DMS79 (cell line): ENCODE measurements at regions not wholly inside any gene's neighbourhood (a gene's known extent, or its start where the extent isn't known, plus 50 kb on each side); places are given as distances from the start of the nearest gene placed in this dataset.
A peak's percentile ranks its signal among the peaks of the same experiment; 100 is the strongest.

Source experiments
- DNase-seq: peaks from one replicate; lab custom pipeline; 2025; lab: John Stamatoyannopoulos, UW

DNA sequence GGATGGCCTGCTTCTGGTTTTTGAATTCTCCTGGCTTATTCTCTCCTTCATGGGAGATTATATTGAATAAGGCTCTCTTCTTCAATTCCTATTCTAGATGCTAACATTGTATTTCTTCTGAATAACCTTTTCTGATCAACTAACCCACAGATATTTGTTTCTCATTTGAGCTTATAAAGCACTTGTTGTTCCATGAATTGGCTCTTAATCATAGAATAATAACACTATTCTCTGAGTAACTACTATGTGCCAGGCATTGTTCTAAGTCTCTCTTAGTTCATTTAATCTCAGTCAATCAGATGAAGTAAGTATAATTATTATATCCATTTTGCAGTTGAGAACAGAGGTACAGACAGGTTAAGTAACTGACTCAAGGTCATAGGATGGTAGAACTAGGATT lies 136.3 kb upstream of the MLIP start:
- DNase-seq: no peak

DNA sequence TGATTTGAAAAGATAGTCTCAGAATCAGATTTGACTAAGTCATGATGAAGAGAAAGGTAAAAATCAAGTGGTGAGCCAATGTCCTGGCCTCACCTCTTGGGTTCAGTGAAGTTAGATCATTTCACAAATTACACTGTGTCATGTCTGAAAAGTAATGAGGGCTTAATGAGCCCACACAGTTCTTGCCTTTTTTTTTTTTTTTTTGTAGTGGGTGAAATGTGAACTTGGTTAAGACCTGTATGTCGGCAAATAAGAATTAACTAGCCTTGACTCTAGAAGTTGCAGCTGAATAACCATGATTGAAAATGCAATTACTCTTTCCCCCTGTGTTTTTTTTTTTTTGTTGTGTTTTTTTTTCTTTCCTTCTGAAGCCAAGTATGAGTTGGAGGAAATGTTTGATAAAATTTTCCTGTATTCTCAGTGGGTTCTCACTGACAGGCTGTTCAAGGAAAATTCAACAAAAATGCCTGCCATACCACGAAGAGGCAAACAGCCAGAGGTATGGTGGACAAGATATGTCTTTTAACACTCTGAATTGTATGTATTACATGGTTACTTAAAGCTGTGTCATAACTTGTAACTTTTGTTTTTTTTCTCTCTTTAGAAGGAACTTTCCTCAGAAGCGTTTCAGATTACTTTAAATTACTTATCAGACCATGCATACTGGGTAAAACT lies 135.2 kb upstream of the MLIP start:
- no peak for DNase-seq

DNA sequence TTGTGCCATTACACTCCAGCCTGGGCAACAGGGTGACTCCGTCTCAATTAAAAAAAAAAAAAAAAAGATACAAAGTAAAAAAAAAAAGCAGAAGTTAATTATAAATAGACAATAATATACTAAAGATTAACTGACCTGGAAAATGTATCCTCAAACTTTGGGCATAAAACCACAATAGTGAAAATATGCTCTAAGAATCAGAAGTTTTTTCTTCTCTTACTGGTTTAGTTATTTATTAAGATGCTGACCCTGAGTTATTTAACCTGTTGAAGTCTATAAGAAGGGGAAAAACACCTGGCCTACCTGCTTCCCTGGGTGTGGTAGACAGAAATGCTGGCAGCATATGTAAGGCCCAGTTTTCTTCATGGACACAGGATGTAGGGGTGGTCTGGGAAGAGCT lies 133.7 kb upstream of the MLIP start:
- no peak for DNase-seq

DNA sequence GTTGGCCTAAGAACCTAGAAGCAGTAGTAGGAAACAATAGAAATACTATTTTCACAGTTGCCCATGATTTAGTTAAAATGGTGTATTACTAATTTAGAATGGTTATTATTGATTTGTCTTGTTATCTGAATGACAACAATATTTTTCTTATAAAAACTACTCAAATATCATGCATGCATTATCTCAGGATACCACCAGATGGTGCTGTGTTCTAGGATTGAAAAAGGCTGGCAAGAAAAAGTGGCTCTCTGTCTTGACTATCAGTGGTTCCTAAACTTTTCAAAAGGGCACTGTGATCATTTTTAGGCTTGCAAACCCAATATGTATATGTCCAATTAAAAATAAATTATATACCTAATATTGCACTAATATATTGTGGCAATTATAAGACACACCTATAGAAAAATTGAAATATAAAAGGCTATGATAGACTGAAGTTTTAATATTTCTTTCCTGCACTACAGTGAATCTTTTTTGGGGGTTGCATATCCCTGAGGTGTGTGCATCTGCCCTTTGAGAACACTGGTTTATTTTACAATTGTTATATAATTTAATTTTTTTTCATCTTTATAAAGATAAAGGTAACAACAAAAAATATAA lies 131.7 kb upstream of the MLIP start:
- DNase-seq: peak; percentile 3

DNA sequence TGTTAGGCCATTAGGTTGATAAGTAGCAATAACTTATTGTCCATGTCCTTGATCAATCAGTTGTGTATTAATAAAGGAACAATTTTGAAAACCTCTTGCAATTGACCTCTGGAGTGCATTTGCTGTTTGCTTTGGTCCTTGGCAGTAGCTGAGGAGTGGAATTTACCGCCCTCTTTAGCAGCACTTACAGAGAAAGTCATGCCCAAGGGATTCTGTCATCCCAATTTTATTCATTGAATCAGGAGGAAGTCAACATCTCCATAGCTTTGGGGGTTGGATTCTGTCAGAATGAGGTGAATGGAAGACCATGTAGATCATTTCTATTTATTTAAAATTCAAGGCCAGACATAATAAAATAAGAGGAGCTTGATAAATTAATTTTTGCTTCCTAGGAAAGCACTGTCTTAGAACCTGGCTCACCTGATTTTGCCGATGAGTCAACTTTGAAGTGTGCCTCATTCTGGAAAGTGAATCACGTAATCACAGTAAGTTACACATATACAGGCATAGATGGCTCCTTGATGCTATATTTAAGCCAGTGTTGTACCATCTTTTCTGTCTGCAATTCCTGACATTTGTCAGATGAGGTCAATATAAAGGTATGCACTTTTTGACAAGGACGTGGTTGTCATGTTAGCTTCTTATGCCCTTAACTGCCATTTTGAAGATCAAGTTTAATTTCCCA lies 128.7 kb upstream of the MLIP start:
- peak; percentile 34 for DNase-seq

DNA sequence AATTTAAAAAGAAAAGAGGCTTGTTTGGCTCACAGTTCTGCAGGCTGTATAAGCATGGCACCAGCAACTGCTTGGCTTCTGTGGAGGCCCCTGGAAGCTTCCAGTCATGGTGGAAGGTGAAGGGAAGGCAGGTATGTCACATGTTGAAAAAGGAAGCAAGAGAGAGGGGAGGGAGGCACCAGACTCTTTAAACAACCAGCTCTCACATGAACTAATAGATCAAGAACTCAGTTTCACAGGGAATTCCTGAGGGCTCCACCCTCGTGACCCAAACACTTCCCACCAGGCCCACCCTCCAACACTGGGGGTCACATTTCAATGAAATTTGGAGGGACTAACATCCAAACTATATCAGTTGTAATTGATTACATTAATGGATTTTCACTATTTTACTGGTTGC lies 127.9 kb upstream of the MLIP start:
- DNase-seq: no peak

DNA sequence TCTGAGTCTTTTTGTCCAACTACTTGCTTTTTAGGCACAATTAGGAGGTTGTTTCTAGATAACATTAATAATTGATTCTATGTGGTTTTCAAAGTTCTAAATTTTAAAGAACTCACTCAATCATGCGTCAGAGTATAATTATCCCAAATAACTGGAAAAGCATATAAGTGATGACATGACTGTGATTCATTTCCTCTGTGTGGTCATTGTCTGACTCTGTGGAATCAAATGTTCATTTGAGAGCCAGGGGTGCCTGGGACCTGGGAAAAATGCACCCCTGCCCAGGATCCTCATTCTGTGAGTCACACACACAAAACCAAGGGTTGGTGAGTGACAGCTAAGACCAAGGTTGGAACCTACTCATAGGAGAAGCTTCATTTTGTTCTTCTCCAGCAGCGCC lies 127.1 kb upstream of the MLIP start:
- no peak for DNase-seq

DNA sequence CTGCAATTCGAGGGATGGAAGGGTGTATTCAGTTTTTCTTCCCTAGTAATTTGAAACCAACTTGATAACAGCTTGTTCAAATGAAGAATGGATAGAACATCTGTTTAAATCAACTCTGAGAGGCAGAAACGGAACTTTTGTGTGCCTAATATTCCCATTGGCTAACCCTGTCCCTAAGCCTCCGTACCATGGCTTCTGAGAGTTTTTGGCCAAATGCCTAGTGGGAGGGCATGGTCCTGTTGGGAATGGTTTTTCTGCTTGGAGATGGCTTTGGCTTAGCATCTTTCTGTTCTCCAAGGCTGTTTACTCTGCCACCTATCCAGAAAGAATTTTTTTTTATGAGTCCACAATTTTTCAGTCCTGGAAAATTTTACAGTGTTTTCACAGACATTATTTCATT lies 126.7 kb upstream of the MLIP start:
- no peak for DNase-seq

DNA sequence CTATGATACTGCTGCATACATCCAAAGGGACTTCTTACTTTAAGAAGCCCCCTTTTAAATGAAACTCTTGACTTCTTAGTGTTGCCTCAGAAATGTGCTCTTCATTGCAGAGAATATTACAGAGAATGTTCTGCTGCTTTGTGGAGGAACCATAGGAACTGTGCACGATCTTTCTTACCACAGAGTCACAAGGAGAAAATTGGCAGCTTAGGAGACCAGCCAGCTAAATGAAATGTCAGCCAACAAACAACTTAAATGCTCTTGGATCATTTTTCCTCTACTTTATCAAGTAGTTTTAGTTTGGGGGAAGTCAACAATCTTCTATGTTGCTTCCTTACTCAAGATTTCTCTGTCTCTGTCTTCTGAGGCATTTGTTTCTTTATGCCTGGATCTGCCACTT lies 125.9 kb upstream of the MLIP start:
- DNase-seq: no peak

DNA sequence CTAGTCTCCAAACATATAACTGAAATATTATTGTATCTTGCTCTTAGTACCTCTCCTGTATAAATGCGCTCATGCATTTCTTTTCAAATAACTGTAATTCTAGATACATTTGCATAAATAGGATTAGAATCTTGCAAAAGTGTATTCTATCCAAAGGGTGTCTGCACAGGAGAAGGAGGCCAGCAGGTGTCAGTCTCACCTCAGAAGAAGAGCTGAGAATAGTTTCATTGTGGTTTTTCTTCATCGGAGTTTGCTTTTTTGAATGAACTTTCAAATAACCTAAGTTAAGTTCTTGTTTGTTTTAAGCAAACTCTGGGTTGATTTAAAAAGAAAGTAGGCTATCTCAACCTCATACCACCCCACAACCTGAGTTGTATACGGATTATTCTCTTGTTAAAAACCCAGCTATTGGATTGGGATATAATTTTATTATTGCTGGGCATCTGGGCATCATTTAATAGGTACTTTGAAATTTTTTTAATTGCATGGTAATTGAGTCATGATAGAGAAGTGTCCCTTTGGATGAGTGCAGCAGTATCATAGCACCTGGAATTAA lies 125.0 kb upstream of the MLIP start:
- peak; percentile 31 for DNase-seq

DNA sequence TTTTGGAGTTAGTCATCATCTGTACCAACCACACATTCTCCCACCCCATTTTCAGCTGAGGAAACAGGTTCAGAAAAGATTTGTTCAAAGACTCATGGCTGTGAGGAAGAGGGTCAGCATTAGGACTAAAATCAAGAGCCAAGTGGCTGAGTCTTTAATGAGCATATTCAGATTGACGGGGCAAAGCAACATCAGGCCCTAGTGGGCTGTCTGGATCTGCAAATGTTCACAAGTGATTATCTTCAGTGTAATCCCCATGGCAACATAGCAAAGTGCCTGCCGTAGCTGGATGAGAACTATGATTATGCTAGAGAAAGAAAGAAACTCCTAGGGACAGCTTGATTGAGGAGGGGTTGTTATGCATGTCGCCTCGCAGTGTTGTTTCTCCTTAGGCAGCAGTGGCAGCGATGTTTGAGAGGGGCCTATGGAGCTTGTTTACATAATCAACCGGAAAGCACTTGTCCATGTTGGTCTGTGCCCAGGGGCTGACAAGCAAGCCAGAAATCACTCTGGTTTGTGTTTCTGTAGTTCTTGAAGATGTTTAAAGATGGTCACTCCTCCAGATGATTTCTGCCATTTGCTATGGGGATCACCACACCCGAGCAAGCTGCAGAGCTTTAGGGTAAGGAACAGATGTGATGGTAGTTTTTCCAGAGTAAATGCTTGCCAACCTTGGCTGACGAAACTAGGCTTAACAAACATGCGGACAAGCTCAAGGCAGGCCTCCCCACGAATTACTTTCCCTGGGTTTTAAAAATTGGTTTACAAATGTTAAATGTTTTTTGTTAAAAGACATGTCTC lies 124.3 kb upstream of the MLIP start:
- DNase-seq: peak; percentile 41

DNA sequence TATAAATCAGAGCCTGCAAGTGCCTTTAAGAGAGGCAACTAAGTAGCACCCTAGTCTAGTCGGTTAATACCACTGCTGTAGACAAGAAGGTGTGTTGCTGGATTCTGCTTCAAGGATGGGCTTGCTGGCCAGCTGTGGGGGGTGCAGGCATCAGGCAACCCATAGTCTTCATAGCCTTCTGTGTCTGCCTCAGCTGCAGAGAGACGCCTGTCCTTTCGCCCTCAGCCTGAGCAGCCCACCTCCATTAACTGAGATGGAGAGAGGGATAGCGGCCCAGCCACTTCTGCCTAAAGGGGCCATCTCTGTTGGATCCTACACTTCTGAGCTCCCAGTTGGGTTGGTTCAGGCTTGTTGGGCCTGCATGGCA lies 123.7 kb upstream of the MLIP start:
- DNase-seq: no peak

DNA sequence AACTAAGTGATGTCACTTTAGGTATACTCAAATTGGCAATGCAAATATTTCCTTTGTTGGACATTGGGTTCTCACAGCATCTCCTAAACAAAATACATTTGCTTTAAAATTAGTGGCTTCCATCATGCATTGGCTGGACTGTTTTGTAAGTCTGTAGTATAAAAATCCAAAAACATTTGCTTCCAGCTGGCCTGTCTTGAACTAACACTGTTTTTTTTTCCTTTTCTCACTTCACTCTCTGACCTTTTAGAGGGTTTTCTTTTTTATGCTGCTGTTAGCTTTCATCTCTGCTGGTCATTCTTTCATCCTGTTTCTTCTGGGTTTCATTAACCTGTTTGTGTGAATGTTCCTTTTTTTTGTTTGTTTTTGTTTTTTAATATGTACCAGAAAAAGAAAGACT lies 121.7 kb upstream of the MLIP start:
- no peak for DNase-seq

DNA sequence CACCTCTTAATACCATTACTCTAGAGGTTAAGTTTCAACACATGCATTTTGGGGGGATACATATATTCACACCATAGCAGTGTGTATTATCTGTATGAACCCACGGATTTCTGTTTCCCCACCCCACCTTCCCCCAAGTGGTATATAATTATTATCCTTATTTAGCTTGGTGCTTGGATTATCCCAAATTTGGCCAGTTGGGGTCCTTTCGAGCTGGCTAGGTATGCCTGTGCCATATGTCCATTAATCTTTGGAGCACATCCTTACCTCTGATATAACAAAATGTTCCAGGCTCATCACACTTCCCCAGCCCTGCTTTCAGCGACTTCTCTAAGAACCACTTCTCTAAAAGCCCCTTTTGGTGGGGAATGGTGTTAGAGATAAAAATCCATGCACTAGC lies 118.7 kb upstream of the MLIP start:
- DNase-seq: no peak

DNA sequence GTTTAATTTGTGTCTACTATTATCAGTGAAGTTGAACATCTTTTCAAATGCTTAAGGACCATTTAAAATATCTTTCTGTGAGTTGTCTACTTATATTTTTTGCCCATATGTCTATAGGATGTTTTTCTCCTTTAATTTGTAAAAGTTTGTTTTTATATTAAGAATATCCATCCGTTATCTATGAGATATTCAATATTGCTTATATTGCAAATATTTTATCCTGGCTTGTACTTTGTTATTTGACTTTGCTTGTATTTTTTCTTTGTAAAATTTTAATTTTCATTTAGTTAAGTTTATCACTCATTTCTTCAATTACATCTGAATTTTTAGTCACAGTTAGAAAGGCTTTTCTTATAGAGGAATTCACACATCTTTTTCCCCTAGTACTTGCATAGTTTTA lies 117.0 kb upstream of the MLIP start:
- no peak for DNase-seq

DNA sequence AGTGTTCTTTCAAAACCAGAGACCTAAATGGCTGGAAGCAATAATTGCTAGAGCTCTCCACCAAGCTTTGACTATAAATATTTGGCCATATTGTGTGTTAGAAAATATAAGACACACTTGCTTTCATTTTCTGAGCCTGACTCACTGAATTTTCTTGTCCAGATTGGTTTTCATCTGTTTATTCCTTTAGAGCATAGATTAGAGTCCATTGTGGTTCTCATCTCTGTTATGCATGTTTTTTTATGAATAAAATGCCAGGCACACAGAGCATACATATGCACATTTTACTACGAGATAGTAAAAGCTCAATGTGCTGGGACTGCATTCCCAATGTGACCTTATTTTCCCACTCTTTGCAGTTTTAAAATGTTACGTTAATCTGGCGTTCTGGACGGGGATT lies 115.3 kb upstream of the MLIP start:
- no peak for DNase-seq

DNA sequence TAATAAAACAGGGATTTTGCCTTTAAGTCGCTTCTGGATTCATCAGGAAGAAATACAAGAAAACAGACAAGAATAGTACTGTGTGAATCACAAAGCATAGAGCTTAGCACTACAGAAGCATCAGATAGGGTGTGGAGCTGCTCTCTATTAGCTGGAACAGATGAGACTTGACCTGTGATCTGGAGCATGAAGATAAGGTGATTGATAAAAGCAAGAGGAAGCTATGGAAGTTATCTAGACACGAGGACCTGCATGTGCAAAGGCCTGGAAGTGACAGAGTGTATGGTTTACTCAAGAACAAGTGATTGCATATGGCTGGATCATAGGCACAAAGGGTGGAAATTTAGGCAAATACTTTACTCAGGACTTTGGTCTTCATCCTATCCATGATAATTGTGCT lies 112.9 kb upstream of the MLIP start:
- DNase-seq: no peak

DNA sequence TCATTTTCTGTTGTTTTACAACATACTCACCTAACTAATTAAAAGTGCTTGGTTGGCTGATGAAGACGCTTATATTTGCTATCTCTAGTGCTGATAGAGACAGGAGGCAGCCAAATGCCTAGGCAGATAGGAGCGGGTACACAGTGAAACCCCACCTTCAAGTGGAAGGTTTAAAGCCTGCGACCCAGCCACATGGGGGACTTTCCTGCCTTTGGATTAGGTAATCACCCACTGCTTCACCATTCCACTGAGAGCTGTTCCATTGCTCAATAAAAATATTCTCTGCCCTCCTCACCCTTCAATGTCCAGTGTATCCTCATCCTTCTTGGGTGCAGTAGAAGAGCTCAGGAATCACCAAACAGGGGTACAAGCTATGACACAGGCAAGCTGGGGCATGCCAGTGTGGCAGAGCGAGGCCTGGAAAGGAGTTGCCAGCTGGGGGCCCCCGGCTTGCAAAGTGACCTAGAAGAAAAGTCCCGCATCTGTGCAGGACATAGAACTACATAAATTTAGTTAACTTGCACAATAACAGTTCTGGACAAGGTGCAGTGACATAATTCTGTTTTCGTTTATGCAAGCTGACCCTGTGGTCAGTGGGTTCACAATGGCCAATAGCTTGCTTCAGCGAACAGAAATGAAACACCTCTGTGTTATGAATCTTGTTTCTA lies 112.0 kb upstream of the MLIP start:
- no peak for DNase-seq

DNA sequence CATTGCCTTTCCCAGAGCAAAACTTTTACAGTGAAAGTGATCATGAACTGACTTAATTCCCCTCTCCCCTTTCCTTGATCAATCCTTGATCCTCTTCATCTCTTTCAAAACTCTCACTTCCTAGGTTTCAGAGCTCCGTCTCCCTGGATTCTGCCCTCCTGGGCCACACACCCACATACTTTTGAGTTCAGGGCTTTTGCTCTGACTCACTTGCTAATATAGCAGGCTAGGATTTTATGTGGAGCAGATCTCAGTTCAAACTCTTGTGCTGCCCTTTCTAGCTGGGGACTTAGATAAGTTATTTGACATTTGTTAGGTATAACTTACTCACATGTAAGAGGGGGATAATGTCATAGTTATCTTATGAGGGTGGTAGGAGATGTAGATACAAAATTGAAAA lies 109.1 kb upstream of the MLIP start:
- DNase-seq: no peak

DNA sequence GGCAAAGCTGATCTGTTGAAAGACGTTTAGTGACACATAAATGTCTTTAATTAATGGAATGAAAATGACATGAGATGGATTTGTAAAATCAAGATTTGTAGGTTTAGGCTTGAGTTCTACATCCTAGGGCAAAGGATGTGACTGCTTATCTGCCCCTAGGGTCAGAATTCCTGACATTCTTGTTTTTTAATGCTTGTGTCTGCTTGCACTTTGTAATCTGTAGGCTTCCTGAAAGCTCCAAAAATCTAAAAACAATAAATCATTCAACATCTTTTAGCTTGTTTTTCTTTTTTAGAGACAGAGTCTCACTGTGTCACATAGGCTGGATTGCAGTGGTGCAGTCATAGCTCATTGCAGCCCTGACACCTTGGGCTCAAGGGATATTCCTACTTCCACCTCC lies 107.9 kb upstream of the MLIP start:
- no peak for DNase-seq

DNA sequence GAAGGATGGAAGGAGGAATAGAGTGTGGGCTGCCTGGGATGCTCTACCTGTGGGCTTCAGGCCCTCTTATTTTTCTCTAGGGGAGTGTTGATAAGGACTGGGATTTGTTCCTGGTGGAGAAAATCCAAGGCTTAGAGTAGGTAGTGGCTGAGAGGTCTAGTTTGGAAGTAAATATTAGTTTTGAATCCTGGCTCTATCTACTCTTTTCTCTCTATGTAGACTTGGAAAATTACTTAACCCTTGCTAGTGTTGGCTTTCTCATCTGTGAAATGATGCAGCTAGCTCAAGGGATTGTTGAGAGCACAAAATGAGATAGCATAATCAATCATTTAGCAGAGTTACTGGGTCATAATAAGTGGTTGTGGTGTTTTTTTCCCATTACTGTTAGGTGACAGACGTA lies 102.7 kb upstream of the MLIP start:
- no peak for DNase-seq

DNA sequence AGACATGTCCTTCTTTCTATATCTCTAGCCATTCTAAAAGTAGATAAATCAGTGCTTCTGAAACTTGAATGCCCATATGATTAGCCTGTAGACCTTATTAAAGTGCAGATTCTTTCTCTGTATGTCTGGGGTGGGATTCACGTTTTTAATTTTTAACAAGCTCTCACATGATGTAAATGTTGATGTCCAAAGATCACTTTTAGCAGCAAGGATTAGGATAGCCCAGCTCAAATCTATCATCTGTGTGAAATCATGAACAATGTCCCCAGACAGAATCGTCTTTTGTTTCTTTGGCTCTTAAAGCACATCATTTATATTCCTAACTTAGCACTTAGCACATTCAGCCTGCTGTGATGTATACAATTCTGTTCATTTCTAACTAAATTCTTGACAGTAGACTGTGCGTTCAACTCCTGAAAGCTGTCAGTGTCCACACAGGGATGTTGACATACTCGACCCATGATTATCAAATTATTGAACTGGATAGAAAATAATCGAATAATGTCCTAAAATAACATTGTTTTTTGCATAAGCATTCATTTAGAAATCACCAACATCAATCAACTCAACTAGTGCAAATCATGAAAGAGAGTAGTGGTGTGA lies 102.1 kb upstream of the MLIP start:
- no peak for DNase-seq
